ENCODE measurements at regions not wholly inside any gene's neighbourhood (a gene's known extent, or its start where the extent isn't known, plus 50 kb on each side); places are given as distances from the start of the nearest gene placed in this dataset.

- Histone ChIP-seq H3K9me3 (no peaks in the 10 kb centered on the region), H3K4me1 (no peaks in the 10 kb centered on the region), H3K36me3 (no peaks in the 10 kb centered on the region), H3K27ac (no peak overlapping the region), H3K4me3 (replicated peaks in 1 of 3) (no peak overlapping the region), H3K27me3 (no peaks in the 10 kb centered on the region)
- DNase-seq = no peak
- no peak for TF ChIP-seq POLR2A (IDR thresholded peaks at IDR 0.05)
- TF ChIP-seq CTCF (IDR thresholded peaks at IDR 0.05) = no peak
- 88 to 91% methylated on average over 2 of the region's 2 CpGs for WGBS, 2 donors
- intact Hi-C loops (cut with DNase I) = no loop called here
Observed at GRCh38 chr10:83919187-83919586, 220.1 kb upstream of the GHITM start.

GRCh38 chr10:83921984-83922860 lies 217.1 kb upstream of the GHITM start:
- 88 to 91% methylated on average over 3 of the region's 3 CpGs for WGBS, 2 donors
- Histone ChIP-seq H3K36me3 (no peaks in the 10 kb centered on the region), H3K4me1 (no peaks in the 10 kb centered on the region), H3K27ac (no peak overlapping the region), H3K4me3 (replicated peaks in 1 of 3) (no peak overlapping the region), H3K9me3 (no peaks in the 10 kb centered on the region), H3K27me3 (no peaks in the 10 kb centered on the region)
- TF ChIP-seq POLR2A (IDR thresholded peaks at IDR 0.05) (no peak), CTCF (IDR thresholded peaks at IDR 0.05) (no peak)
- no peak for DNase-seq
- intact Hi-C loops (cut with DNase I) = no loop called here

- Histone ChIP-seq H3K36me3 (no peaks in the 10 kb centered on the region), H3K4me1 (no peaks in the 10 kb centered on the region), H3K4me3 (replicated peaks in 1 of 3) (no peak overlapping the region), H3K9me3 (no peaks in the 10 kb centered on the region), H3K27ac (no peak overlapping the region), H3K27me3 (no peaks in the 10 kb centered on the region)
- WGBS, 2 donors = 51 to 60% methylated on average over 5 of the region's 5 CpGs
- TF ChIP-seq CTCF (IDR thresholded peaks at IDR 0.05) (no peak), POLR2A (IDR thresholded peaks at IDR 0.05) (no peak)
- DNase-seq = no peak
- intact Hi-C loops (cut with DNase I) = no loop called here
Observed at GRCh38 chr10:83925133-83925532, 214.2 kb upstream of the GHITM start.

DNA sequence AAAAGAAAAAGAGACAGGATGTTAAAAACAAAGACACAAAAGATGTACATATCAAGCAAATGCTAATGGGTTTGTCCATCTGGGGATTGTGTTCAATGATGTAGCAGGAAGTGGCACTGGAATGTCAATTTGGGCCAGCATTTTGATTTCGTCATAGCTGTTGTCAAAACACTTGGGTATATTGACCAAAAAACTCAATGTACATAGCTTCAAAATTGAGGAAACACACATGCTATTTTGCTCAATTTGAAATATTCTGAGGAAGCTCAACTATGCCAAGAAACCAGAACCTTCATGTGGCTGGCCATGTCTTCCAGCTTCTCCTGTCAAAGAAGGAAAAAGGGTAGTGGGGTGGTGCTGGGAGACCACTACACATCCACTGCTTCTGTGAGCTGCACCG lies 212.7 kb upstream of the GHITM start:
- H3K27ac ChIP-seq = no peak overlapping the region
- no peaks in the 10 kb centered on the region for H3K4me1 ChIP-seq
- no peaks in the 10 kb centered on the region for H3K36me3 ChIP-seq
- DNase-seq = no peak
- no peaks in the 10 kb centered on the region for H3K9me3 ChIP-seq
- H3K27me3 ChIP-seq = no peaks in the 10 kb centered on the region
- no peak overlapping the region for H3K4me3 ChIP-seq (replicated peaks in 1 of 3)
- intact Hi-C loops (cut with DNase I) = no loop called here
- 85 to 94% methylated on average over 2 of the region's 2 CpGs for whole genome bisulfite sequencing, 2 donors
- TF ChIP-seq POLR2A (IDR thresholded peaks at IDR 0.05) (no peak), CTCF (IDR thresholded peaks at IDR 0.05) (no peak)

GRCh38 chr10:83927166-83927565 lies 212.1 kb upstream of the GHITM start:
- intact Hi-C loops (cut with DNase I) = no loop called here
- no peaks in the 10 kb centered on the region for H3K4me1 ChIP-seq
- H3K9me3 ChIP-seq = no peaks in the 10 kb centered on the region
- WGBS, 2 donors = 92 to 100% methylated on average over 2 of the region's 2 CpGs
- DNase-seq = no peak
- H3K27me3 ChIP-seq = no peaks in the 10 kb centered on the region
- H3K27ac ChIP-seq = no peak overlapping the region
- no peaks in the 10 kb centered on the region for H3K36me3 ChIP-seq
- no peak for TF ChIP-seq POLR2A (IDR thresholded peaks at IDR 0.05)
- TF ChIP-seq CTCF (IDR thresholded peaks at IDR 0.05) = no peak
- H3K4me3 ChIP-seq (replicated peaks in 1 of 3) = no peak overlapping the region

Data from thyroid gland (tissue), 4 donors.